NB4 (cell line): ENCODE measurements at regions not wholly inside any gene's neighbourhood (a gene's known extent, or its start where the extent isn't known, plus 50 kb on each side); places are given as distances from the start of the nearest gene placed in this dataset.

Experiments
- DNase-seq: peaks from one replicate; pipeline ENCODE4 v3.0.0; 2010; ENCODE audit warnings: low read depth
- H3K4me3 ChIP-seq: one replicate; pipeline ENCODE4 v1.5.1; 2011; ENCODE audit warnings: mild to moderate bottlenecking, low read depth, low read length, moderate library complexity
- MAX ChIP-seq: IDR thresholded peaks from 2 replicates; pipeline ENCODE4 v1.6.1; 2011; ENCODE audit warnings: low read depth, low read length
- MYC ChIP-seq: IDR thresholded peaks from 2 replicates; pipeline ENCODE4 v1.6.1; 2011; ENCODE audit warnings: low read depth, low read length
- POLR2A ChIP-seq: IDR thresholded peaks from 2 replicates; pipeline ENCODE4 v1.6.1; 2011; ENCODE audit warnings: mild to moderate bottlenecking; ENCODE audit not compliant: insufficient read length; ENCODE audit errors: extremely low read depth
- TF ChIP-seq, protein P1 (sequence below): IDR thresholded peaks from one replicate; pipeline ENCODE4 v1.5.1; 2012; ENCODE audit warnings: low read depth, low read length

DNA sequence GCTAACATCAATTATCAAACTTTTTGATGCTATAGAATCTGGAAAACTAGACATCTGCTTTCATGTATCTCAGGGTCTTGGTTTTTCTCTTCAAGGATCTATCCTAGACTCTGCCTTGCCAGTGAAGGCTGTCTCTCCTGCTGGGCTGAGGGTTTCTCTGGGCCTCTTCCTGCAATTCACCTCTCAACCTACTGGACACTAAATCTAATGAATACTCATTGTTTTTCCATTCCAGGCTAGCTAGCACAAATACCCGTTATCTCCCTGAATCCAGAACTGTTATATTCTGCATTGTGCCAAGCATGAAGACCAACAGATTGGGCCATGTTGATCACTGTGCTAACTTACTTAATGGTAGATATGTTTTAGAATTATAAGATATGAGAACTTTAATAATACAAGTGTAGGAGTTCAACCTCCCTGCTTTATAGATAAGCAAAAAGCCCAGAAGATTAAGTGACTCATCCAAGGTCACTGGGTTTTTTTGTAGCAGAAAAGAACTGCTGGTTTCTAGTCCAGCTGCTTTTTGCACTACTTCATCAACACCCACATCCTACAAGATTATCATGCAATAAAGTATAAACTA is 56.5 kb upstream of the RNF38 start:
- no peak overlapping the region for H3K4me3 ChIP-seq

DNA sequence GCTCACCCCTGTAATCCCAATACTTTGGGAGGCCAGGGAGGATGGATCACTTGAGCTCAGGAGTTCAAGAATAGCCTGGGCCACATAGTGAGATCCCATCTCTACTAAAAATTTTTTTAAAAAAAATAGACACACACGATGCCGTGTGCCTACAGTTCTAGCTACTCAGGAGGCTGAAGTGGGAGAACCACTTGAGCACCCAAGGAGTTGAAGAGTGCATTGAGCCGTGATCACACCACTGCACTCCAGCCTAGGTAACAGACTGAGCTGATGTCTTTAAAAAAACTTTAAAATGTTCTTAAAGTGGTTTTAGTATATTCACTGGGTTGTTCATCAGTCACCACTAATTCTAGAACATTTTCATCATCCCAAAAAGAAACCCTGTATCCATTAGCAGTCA is 51.9 kb upstream of the RNF38 start:
- no peak for DNase-seq
- no peak for TF ChIP-seq MYC
- no peak for TF ChIP-seq MAX
- no peak for TF ChIP-seq POLR2A
- TF ChIP-seq, protein P1, sequence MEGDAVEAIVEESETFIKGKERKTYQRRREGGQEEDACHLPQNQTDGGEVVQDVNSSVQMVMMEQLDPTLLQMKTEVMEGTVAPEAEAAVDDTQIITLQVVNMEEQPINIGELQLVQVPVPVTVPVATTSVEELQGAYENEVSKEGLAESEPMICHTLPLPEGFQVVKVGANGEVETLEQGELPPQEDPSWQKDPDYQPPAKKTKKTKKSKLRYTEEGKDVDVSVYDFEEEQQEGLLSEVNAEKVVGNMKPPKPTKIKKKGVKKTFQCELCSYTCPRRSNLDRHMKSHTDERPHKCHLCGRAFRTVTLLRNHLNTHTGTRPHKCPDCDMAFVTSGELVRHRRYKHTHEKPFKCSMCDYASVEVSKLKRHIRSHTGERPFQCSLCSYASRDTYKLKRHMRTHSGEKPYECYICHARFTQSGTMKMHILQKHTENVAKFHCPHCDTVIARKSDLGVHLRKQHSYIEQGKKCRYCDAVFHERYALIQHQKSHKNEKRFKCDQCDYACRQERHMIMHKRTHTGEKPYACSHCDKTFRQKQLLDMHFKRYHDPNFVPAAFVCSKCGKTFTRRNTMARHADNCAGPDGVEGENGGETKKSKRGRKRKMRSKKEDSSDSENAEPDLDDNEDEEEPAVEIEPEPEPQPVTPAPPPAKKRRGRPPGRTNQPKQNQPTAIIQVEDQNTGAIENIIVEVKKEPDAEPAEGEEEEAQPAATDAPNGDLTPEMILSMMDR: no peak

More for the DNA sequence above, 56.5 kb upstream of the RNF38 start:
- TF ChIP-seq POLR2A (no peak), MYC (no peak), MAX (no peak)
- TF ChIP-seq, protein P1: no peak
- no peak for DNase-seq

DNA sequence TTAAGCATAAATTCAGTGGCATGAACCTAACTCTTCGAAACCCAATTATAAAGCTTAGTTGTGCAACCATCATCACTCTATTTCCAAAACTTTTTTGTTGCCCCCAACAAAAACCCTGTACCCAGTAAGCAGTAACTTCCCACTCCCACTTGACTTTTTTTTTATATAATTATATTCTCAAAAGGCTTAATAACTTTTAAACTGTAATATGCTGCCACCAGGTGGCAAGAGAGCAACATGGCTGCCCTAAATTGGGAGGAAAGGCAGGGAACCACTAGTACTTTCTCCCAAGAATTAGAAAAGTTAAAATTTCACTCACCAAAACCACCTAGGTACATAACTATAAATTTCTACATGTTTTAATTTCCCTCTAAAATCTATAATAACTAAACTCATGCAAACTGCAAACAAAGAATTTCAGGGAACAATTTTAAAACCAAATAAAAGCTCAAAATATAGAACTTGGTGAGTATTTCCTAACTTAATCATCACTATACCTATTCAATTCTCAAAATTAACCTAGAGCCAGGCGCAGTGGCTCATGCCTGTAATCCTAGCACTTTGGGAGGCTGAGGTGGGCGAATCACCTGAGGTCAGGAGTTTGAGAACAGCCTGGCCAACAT is 50.2 kb upstream of the RNF38 start:
- no peak overlapping the region for H3K4me3 ChIP-seq
- TF ChIP-seq MYC (no peak), POLR2A (no peak), MAX (no peak)
- TF ChIP-seq, protein P1: peak; percentile 47
- peak; percentile 34 for DNase-seq

More for the DNA sequence above, 51.9 kb upstream of the RNF38 start:
- H3K4me3 ChIP-seq: no peak overlapping the region
